ENCODE measurements at regions not wholly inside any gene's neighbourhood (a gene's known extent, or its start where the extent isn't known, plus 50 kb on each side); places are given as distances from the start of the nearest gene placed in this dataset.

GRCh38 chr1:201758499-201759050 lies 70.4 kb upstream of the IPO9 start:
- no peak for TF ChIP-seq CTCF (IDR thresholded peaks at IDR 0.05; ENCODE audit: poor library complexity, severe bottlenecking)
- TF ChIP-seq EP300 (conservative IDR thresholded peaks at IDR 0.05; ENCODE audit: poor library complexity, severe bottlenecking): no peak
- no peak for TF ChIP-seq EZH2 (IDR thresholded peaks at IDR 0.05; ENCODE audit: borderline replicate concordance, insufficient read depth, low read length, poor library complexity, severe bottlenecking)
- no peak for TF ChIP-seq POLR2AphosphoS5 (IDR thresholded peaks at IDR 0.05)
